ENCODE measurements at regions not wholly inside any gene's neighbourhood (a gene's known extent, or its start where the extent isn't known, plus 50 kb on each side); places are given as distances from the start of the nearest gene placed in this dataset.
A peak's percentile ranks its signal among the peaks of the same experiment; 100 is the strongest.

DNA sequence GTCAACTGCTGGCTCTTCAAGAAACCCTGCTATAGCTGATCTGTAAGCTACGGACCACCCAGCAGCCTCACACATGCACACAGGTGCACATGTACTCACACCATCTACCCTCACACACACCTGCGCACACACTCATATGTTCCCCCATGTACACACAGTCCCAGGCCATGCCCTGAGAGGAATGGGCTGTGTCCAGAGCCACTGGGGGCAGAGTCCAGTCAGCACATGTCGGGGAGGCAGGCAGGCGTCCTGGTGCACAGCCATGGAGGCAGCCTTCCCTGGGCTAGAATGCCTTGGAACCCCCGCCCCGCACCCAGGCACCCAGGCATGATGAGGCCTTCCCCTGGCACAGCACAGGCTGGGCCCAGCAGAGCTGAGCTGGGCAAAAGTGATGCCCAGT, 58.3 kb upstream of the DLK1 start:
- Histone ChIP-seq H3K27me3 (ENCODE audit: insufficient read depth, low read length) (peaks cover 15% of the 10 kb centered on the region), H3K9me3 (ENCODE audit: low read depth, low read length) (no peaks in the 10 kb centered on the region), H3K79me2 (ENCODE audit: insufficient read depth, low read length) (no peaks in the 10 kb centered on the region), H3K27ac (ENCODE audit: low read depth, low read length) (no peak overlapping the region), H3K4me1 (ENCODE audit: insufficient read depth, low read length) (no peaks in the 10 kb centered on the region), H3K4me3 (ENCODE audit: insufficient read depth, low read length) (no peak overlapping the region), H4K20me1 (ENCODE audit: insufficient read depth, low read length) (no peaks in the 10 kb centered on the region), H3K4me2 (ENCODE audit: insufficient read depth, low read length) (no peak overlapping the region), H2AFZ (ENCODE audit: low read length) (no peak overlapping the region), H3K36me3 (ENCODE audit: insufficient read depth, low read length) (no peaks in the 10 kb centered on the region)
- TF ChIP-seq, protein P1, sequence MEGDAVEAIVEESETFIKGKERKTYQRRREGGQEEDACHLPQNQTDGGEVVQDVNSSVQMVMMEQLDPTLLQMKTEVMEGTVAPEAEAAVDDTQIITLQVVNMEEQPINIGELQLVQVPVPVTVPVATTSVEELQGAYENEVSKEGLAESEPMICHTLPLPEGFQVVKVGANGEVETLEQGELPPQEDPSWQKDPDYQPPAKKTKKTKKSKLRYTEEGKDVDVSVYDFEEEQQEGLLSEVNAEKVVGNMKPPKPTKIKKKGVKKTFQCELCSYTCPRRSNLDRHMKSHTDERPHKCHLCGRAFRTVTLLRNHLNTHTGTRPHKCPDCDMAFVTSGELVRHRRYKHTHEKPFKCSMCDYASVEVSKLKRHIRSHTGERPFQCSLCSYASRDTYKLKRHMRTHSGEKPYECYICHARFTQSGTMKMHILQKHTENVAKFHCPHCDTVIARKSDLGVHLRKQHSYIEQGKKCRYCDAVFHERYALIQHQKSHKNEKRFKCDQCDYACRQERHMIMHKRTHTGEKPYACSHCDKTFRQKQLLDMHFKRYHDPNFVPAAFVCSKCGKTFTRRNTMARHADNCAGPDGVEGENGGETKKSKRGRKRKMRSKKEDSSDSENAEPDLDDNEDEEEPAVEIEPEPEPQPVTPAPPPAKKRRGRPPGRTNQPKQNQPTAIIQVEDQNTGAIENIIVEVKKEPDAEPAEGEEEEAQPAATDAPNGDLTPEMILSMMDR (IDR thresholded peaks at IDR 0.05; ENCODE audit: extremely low read depth, low read depth, low read length) = no peak
- DNase-seq (ENCODE audit: insufficient read length, low spot score, missing footprints) = peak; percentile 57

DNA sequence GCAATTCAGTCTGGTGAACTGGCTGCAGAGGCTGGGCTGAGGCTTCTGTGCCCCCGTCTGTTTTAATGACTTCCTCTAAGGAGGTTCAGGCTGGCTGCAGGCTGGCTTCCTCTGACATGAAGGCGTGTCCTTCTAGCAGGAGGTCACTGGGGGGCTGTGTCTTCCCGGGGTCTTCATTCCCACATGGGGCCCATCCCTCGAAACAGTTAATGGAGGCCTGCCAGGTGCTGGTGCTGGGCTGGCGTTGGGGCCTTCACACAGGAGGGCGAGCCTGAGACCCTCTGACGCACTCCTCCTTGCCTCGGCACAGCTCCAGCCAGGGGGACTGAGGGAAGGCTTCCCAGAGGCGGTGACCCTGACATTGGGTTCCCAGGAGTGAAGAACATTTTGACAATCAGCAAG, 57.7 kb upstream of the DLK1 start:
- Histone ChIP-seq H3K36me3 (ENCODE audit: insufficient read depth, low read length) (no peaks in the 10 kb centered on the region), H3K4me3 (ENCODE audit: insufficient read depth, low read length) (no peak overlapping the region), H3K27me3 (ENCODE audit: insufficient read depth, low read length) (peaks cover 19% of the 10 kb centered on the region), H3K4me1 (ENCODE audit: insufficient read depth, low read length) (no peaks in the 10 kb centered on the region), H3K27ac (ENCODE audit: low read depth, low read length) (no peak overlapping the region), H3K4me2 (ENCODE audit: insufficient read depth, low read length) (no peak overlapping the region), H3K79me2 (ENCODE audit: insufficient read depth, low read length) (no peaks in the 10 kb centered on the region), H3K9me3 (ENCODE audit: low read depth, low read length) (no peaks in the 10 kb centered on the region), H2AFZ (ENCODE audit: low read length) (no peak overlapping the region), H4K20me1 (ENCODE audit: insufficient read depth, low read length) (no peaks in the 10 kb centered on the region)
- TF ChIP-seq, protein P1 (IDR thresholded peaks at IDR 0.05; ENCODE audit: extremely low read depth, low read depth, low read length) = no peak
- DNase-seq (ENCODE audit: insufficient read length, low spot score, missing footprints) = peak; percentile 58

DNA sequence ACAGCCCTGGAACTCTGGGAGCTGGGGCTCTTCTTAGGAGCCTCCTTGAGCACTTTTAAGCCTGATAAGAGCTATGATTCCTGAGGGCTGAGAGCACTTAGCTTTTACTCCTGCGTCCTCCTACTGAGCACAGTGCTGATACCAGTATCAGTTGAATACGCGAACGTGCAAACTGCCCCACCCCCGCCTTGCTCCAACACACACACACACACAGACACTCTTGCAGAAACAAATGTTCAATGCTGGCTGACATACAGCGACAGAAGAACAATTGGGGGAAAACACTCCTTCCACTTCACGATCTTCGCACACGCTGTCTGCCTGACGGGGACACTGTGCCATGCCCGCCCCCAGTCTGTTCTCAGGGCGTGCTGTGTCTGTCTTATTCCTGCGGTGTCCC, 57.2 kb upstream of the DLK1 start:
- Histone ChIP-seq H3K4me1 (ENCODE audit: insufficient read depth, low read length) (no peaks in the 10 kb centered on the region), H3K79me2 (ENCODE audit: insufficient read depth, low read length) (no peaks in the 10 kb centered on the region), H4K20me1 (ENCODE audit: insufficient read depth, low read length) (no peaks in the 10 kb centered on the region), H3K4me2 (ENCODE audit: insufficient read depth, low read length) (no peak overlapping the region), H3K9me3 (ENCODE audit: low read depth, low read length) (no peaks in the 10 kb centered on the region), H3K27ac (ENCODE audit: low read depth, low read length) (no peak overlapping the region), H3K36me3 (ENCODE audit: insufficient read depth, low read length) (no peaks in the 10 kb centered on the region), H2AFZ (ENCODE audit: low read length) (no peak overlapping the region), H3K27me3 (ENCODE audit: insufficient read depth, low read length) (peaks cover 19% of the 10 kb centered on the region), H3K4me3 (ENCODE audit: insufficient read depth, low read length) (no peak overlapping the region)
- no peak for DNase-seq (ENCODE audit: insufficient read length, low spot score, missing footprints)
- TF ChIP-seq, protein P1 (IDR thresholded peaks at IDR 0.05; ENCODE audit: extremely low read depth, low read depth, low read length) = no peak

DNA sequence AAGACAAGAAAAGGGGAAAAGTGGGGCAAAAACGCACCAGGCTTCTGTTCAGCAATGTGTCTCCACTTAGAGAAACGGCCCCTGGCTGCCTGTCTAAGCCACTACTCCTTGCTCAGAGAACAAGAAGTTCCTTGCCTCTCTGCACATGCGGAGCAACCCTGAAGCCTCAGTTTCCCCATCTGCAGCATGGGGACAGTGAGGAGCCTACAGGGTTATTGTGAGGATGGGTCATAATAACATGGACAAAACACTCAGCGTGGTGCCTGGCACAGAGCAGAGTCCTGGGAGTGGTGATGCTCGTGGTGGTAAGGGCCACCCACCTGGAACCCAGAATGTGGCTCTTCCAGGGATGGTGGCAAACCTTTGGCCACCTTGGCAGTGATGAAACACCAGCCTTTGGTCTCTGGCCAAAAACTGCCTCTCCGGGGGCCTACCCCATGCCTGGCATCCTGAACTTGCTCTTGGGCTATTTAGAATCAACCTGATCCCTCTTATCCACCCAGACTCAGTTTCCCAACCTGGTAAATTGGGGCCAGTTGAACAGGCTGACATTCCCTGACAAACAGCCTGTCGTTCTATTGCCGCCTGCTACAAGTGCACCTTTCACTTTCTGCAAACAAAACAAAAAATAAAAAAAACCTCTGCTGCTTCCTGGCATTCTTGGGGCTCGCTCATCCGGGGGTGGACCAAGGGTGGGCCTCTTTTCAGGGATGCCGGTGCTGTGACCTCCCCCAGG, 56.5 kb upstream of the DLK1 start:
- DNase-seq (ENCODE audit: insufficient read length, low spot score, missing footprints) = peak; percentile 89
- H2AFZ ChIP-seq (ENCODE audit: low read length) = peak overlapping the region; percentile 68
- H3K36me3 ChIP-seq (ENCODE audit: insufficient read depth, low read length) = no peaks in the 10 kb centered on the region
- H3K4me1 ChIP-seq (ENCODE audit: insufficient read depth, low read length) = no peaks in the 10 kb centered on the region
- no peaks in the 10 kb centered on the region for H3K79me2 ChIP-seq (ENCODE audit: insufficient read depth, low read length)
- peak overlapping the region; percentile 69 for H3K4me2 ChIP-seq (ENCODE audit: insufficient read depth, low read length)
- peak overlapping the region; percentile 64 for H3K4me3 ChIP-seq (ENCODE audit: insufficient read depth, low read length)
- H3K9me3 ChIP-seq (ENCODE audit: low read depth, low read length) = no peaks in the 10 kb centered on the region
- H3K27me3 ChIP-seq (ENCODE audit: insufficient read depth, low read length) = peaks cover 19% of the 10 kb centered on the region
- H3K27ac ChIP-seq (ENCODE audit: low read depth, low read length) = no peak overlapping the region
- TF ChIP-seq, protein P1 (IDR thresholded peaks at IDR 0.05; ENCODE audit: extremely low read depth, low read depth, low read length) = no peak
- H4K20me1 ChIP-seq (ENCODE audit: insufficient read depth, low read length) = no peaks in the 10 kb centered on the region
